NB4 (cell line): ENCODE measurements at regions not wholly inside any gene's neighbourhood (a gene's known extent, or its start where the extent isn't known, plus 50 kb on each side); places are given as distances from the start of the nearest gene placed in this dataset.
"Not testable (repeated sequence)": the region's sequence is repeated elsewhere in the genome, so short reads cannot be mapped to it uniquely, and the experiment has no call there.

ENCODE experiments used
- DNase-seq: peaks from one replicate; pipeline ENCODE4 v3.0.0; 2010; ENCODE audit warnings: low read depth
- H3K4me3 ChIP-seq: one replicate; pipeline ENCODE4 v1.5.1; 2011; ENCODE audit warnings: mild to moderate bottlenecking, low read depth, low read length, moderate library complexity
- MYC ChIP-seq: IDR thresholded peaks from 2 replicates; pipeline ENCODE4 v1.6.1; 2011; ENCODE audit warnings: low read depth, low read length
- POLR2A ChIP-seq: IDR thresholded peaks from 2 replicates; pipeline ENCODE4 v1.6.1; 2011; ENCODE audit warnings: mild to moderate bottlenecking; ENCODE audit not compliant: insufficient read length; ENCODE audit errors: extremely low read depth
- TF ChIP-seq, protein P1 (sequence below): IDR thresholded peaks from one replicate; pipeline ENCODE4 v1.5.1; 2012; ENCODE audit warnings: low read depth, low read length
- TF ChIP-seq, protein P2 (sequence below): IDR thresholded peaks from 2 replicates; pipeline ENCODE4 v1.6.1; 2011; ENCODE audit warnings: low read depth, low read length

DNA sequence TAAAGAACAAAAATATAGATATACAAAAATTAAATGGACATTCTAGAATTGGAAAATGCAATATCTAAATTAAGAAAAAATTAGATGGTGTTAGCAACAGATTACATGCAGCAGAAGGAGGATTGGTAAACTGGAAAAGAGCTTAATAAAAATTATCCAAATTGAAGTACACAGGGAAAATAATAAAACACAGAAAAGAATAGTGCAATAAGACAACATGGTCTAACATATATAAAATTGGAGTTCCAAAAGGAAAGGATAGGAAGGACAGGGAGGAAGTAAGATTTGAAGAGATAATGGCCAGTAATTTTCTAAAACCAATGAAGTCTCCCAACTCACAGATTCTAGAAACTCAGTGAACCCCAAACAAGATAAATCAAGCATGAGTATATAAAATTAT lies 194.5 kb downstream of the TBX18 start:
- no peak overlapping the region for H3K4me3 ChIP-seq
- no peak for DNase-seq
- TF ChIP-seq, protein P1, sequence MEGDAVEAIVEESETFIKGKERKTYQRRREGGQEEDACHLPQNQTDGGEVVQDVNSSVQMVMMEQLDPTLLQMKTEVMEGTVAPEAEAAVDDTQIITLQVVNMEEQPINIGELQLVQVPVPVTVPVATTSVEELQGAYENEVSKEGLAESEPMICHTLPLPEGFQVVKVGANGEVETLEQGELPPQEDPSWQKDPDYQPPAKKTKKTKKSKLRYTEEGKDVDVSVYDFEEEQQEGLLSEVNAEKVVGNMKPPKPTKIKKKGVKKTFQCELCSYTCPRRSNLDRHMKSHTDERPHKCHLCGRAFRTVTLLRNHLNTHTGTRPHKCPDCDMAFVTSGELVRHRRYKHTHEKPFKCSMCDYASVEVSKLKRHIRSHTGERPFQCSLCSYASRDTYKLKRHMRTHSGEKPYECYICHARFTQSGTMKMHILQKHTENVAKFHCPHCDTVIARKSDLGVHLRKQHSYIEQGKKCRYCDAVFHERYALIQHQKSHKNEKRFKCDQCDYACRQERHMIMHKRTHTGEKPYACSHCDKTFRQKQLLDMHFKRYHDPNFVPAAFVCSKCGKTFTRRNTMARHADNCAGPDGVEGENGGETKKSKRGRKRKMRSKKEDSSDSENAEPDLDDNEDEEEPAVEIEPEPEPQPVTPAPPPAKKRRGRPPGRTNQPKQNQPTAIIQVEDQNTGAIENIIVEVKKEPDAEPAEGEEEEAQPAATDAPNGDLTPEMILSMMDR = no peak
- TF ChIP-seq, protein P2, sequence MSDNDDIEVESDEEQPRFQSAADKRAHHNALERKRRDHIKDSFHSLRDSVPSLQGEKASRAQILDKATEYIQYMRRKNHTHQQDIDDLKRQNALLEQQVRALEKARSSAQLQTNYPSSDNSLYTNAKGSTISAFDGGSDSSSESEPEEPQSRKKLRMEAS = no peak
- TF ChIP-seq POLR2A = no peak
- TF ChIP-seq MYC = no peak

DNA sequence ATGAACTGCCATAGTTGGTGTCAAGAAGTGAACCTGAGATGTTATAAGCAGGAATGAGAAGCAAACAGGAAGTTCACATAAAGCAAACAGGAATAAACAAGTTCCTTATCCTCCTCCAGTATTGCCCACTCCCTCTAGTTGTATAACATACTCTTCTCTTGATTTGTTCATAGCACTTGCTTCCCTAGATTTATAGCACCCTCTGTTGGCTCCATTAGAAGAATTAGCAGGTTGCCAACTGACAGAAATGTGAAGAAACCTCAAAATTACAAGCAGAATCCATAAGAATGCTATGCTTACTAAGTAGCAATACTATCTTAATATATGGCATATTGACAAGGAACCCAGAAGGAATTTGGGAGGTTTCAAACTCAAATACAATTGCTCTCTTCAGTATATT lies 195.4 kb downstream of the TBX18 start:
- TF ChIP-seq, protein P2 = no peak
- no peak for TF ChIP-seq POLR2A
- TF ChIP-seq, protein P1 = peak; percentile 20
- peak; percentile 19 for DNase-seq
- no peak overlapping the region for H3K4me3 ChIP-seq

DNA sequence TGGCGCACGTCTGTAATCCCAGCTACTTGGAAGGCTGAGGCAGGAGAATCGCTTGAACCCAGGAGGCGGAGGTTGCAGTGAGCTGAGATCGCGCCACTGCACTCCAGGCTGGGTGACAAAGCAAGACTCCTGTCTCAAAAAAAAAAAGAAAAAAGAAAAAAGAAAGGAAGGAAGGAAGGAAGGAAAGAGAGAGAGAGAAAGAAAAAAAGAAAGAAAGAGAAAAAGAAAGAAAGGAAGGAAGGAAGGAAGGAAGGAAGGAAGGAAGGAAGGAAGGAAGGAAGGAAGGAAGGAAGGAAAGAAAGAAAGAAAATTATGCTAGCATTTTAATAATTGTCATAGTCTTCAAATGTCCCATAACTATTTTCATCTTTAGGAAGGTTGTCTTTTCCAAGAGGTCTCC lies 198.7 kb downstream of the TBX18 start:
- DNase-seq, H3K4me3 ChIP-seq: not testable (repeated sequence)

DNA sequence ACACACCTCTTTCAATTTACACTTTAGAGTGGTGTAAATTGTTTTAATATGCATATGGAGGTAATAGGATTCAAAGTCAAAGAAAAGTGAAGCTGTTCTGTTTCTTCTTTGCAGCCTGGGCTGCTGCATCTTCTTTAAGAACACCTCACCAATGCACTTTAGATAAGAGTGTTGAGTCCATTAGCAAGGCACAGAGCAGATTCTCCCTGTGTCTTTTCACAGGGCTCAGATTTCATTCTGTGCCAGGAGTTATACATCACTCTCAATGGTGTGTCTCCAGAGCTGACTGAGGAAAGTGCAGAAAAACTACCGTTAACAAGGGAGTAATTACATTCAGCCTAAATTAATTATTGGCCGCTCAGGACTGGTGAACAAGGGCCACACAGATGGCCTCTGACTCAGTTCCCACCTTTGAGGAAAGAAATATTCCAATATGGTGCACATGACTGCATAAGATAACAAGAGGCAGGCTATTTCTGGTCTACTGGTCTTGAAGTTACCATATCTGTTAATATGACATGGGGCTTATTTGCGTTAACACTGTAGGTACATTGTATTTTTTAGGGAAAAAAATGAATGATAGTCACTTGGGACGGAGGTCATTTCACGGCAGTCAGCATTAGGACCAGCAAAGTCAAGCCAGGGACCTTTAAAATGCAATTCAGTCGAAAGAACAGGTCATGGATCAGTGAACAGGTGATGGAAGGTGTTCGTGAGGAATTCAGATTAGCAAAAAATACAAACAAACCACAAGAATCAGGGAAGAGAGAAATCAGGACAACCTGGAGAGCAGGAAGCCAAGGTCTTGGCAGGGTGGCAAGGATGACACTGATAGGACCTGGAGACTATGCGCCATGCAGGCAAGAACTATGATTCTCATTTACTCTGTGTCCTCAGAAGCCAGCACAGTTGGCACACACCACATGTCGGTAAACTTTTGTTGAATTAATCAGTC lies 203.7 kb downstream of the TBX18 start:
- TF ChIP-seq, protein P2 = no peak
- DNase-seq = no peak

DNA sequence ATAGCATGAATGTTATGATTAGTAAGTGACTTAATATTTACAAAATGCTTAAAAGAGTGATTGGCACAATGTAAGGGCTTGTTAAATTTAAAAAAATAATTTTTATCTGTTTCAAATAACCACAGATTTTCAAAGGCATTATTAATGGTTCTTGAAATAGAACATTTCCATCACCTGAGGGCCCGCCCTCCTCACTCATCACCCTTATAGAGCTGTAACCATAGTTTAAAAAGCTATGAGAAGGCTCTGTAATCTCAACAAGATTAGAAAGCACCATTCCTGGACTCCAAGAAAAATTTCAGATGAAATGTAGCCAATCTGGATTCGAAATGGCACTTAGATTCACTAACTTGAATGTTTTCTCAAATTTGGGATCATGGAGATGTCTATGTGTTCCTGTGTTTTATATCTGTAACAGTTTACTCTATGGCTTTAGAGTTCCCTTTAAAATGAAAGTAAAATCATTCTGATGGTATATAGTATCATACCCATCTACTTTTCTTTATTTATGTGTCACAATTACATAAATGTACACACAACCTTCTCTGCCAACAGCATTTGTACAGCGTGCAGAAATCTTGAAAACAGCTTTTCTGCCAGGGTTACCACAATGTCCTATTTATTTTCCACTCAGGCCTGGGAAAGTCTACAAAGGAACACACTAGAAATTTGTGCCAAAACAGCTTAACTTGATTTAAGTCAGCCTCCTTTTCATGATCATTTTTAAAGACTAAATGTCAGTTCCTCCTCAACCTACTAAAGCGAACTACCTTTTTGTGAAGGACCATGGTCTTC lies 207.7 kb downstream of the TBX18 start:
- no peak for DNase-seq
- no peak for TF ChIP-seq MYC
- TF ChIP-seq POLR2A = no peak
- TF ChIP-seq, protein P1 = no peak
- TF ChIP-seq, protein P2 = no peak
- no peak overlapping the region for H3K4me3 ChIP-seq

More for the DNA sequence above, 203.7 kb downstream of the TBX18 start:
- H3K4me3 ChIP-seq = no peak overlapping the region

DNA sequence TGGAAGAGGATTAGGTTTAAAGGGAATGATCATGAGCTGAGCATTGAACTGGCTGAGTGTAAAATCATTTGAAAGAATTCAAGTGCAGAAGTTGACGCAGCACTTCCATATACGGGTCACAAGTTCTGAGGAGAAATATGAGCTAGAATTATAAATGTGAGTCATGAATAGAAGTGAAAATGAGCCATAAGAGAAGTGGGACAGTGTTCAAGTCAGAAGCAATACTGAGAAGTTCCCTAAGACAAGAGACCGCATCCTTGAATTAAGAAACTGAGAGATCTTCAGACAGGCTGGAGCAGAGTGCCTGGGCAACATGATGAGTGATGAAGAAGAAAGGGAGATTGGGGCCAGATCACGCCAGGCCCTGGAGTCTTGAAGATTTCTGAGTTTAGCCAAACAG lies 209.7 kb downstream of the TBX18 start:
- no peak for DNase-seq
- H3K4me3 ChIP-seq = no peak overlapping the region
- no peak for TF ChIP-seq MYC
- TF ChIP-seq, protein P1 = no peak
- TF ChIP-seq, protein P2 = no peak
- TF ChIP-seq POLR2A = no peak

DNA sequence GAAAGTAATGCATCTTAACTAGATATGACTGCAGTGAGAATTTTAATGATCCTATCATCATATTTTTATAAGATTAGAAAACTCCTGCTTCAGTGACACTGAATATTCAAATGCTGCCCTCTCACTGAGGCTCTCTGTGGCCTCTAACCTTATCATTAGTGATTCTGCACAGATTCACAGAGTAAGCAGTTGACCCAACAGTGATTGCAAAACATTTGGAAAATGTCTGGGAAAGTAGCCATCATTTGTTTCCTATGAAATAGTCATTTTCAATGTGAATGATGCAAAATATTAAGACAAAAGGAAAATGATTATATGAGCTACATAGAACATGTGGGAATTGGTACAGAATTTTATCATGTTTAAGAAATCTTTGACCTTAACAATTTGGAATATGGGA lies 210.3 kb downstream of the TBX18 start:
- DNase-seq = no peak
- no peak for TF ChIP-seq MYC
- TF ChIP-seq POLR2A = no peak
- TF ChIP-seq, protein P1 = no peak
- TF ChIP-seq, protein P2 = no peak
- no peak overlapping the region for H3K4me3 ChIP-seq
